DOHH2 (cell line): ENCODE measurements at regions not wholly inside any gene's neighbourhood (a gene's known extent, or its start where the extent isn't known, plus 50 kb on each side); places are given as distances from the start of the nearest gene placed in this dataset.

ENCODE experiments used
- H3F3A ChIP-seq: fragments of 200-600 bp; sonication (generic), shearing (Covaris generic); 2 replicates; pipeline ENCODE4 v1.6.0; 2016; ENCODE audit warnings: antibody characterized with exemption, mild to moderate bottlenecking; ENCODE audit not compliant: control insufficient read depth, insufficient read depth
- H3K27ac ChIP-seq: fragments of 200-600 bp; sonication (generic); 2 replicates; pipeline ENCODE4 v1.5.1; 2014; ENCODE audit warnings: low read depth, mild to moderate bottlenecking, low read length, moderate library complexity
- H3K27me3 ChIP-seq: fragments of 200-600 bp; sonication (generic); 2 replicates; pipeline ENCODE4 v1.6.1; 2014; ENCODE audit warnings: mild to moderate bottlenecking, low read length, mixed read lengths; ENCODE audit not compliant: control insufficient read depth
- H3K36me3 ChIP-seq: fragments of 200-600 bp; sonication (generic); 2 replicates; pipeline ENCODE4 v1.6.1; 2014; ENCODE audit warnings: mild to moderate bottlenecking, low read length, moderate library complexity, mixed read lengths; ENCODE audit not compliant: control insufficient read depth
- H3K4me1 ChIP-seq: fragments of 200-600 bp; sonication (generic); 2 replicates; pipeline ENCODE4 v1.6.1; 2014; ENCODE audit warnings: mild to moderate bottlenecking, low read length, mixed read lengths; ENCODE audit not compliant: control insufficient read depth
- H3K4me2 ChIP-seq: fragments of 200-600 bp; sonication (generic); 2 replicates; pipeline ENCODE4 v1.6.0; 2014; ENCODE audit warnings: mild to moderate bottlenecking, low read length, moderate library complexity
- H3K4me3 ChIP-seq: fragments of 200-600 bp; sonication (generic); 2 replicates; pipeline ENCODE4 v1.5.1; 2014; ENCODE audit warnings: mild to moderate bottlenecking, low read length, mixed read lengths
- H3K79me2 ChIP-seq: fragments of 200-600 bp; sonication (generic); 2 replicates; pipeline ENCODE4 v1.6.1; 2014; ENCODE audit warnings: mild to moderate bottlenecking, low read length, mixed read lengths; ENCODE audit not compliant: control insufficient read depth
- H3K9me2 ChIP-seq: fragments of 200-600 bp; sonication (generic); replicated peaks from 2 replicates; pipeline ENCODE4 v1.6.1; 2014; ENCODE audit warnings: mild to moderate bottlenecking, low read length, mixed read lengths; ENCODE audit not compliant: control insufficient read depth
- H3K9me3 ChIP-seq: fragments of 200-600 bp; sonication (generic); 2 replicates; pipeline ENCODE4 v1.6.1; 2014; ENCODE audit warnings: antibody characterized with exemption, low read length, mixed read lengths; ENCODE audit not compliant: control insufficient read depth, insufficient read depth
- H4K20me1 ChIP-seq: fragments of 200-600 bp; sonication (generic); 2 replicates; pipeline ENCODE4 v1.6.0; 2014; ENCODE audit warnings: low read depth, mild to moderate bottlenecking, antibody characterized with exemption, low read length, moderate library complexity; ENCODE audit not compliant: control insufficient read depth, insufficient read depth
- CTCF ChIP-seq: fragments of 200-600 bp; sonication (generic); IDR thresholded peaks from one replicate; pipeline ENCODE4 v1.5.1; 2014; ENCODE audit warnings: antibody characterized with exemption, mild to moderate bottlenecking, low read depth, low read length; ENCODE audit not compliant: poor library complexity, severe bottlenecking
- EZH2phosphoT487 ChIP-seq: fragments of 200-600 bp; sonication (generic); IDR thresholded peaks from 2 replicates; pipeline ENCODE4 v1.6.1; 2017; ENCODE audit warnings: borderline replicate concordance, mild to moderate bottlenecking, antibody characterized with exemption, low read length, moderate library complexity, mixed read lengths

GRCh38 chr2:16584084-16584483 is 81.5 kb downstream of the CYRIA start:
- no peaks in the 10 kb centered on the region for H3K9me3 ChIP-seq
- H3K9me2 ChIP-seq: no peaks in the 10 kb centered on the region
- H3K79me2 ChIP-seq: no peaks in the 10 kb centered on the region
- H3K36me3 ChIP-seq: peaks cover 6% of the 10 kb centered on the region; the same call in 1 of the 2 replicates
- TF ChIP-seq EZH2phosphoT487 (no peak), CTCF (no peak)
- no peaks in the 10 kb centered on the region for H3K27me3 ChIP-seq
- H3K27ac ChIP-seq: no peak overlapping the region
- no peaks in the 10 kb centered on the region for H3K4me1 ChIP-seq
- no peaks in the 10 kb centered on the region for H3F3A ChIP-seq
- H3K4me2 ChIP-seq: no peak overlapping the region
- H3K4me3 ChIP-seq: no peak overlapping the region
- H4K20me1 ChIP-seq: no peaks in the 10 kb centered on the region

GRCh38 chr2:16581241-16581640 is 84.4 kb downstream of the CYRIA start:
- Histone ChIP-seq H3K79me2 (no peaks in the 10 kb centered on the region), H3K4me3 (no peak overlapping the region), H3K27me3 (no peaks in the 10 kb centered on the region), H3K4me1 (no peaks in the 10 kb centered on the region), H3K9me3 (no peaks in the 10 kb centered on the region), H3F3A (no peaks in the 10 kb centered on the region), H3K27ac (no peak overlapping the region), H3K9me2 (no peaks in the 10 kb centered on the region), H4K20me1 (no peaks in the 10 kb centered on the region), H3K4me2 (no peak overlapping the region), H3K36me3 (peaks cover 6% of the 10 kb centered on the region; the same call in 1 of the 2 replicates)
- no peak for TF ChIP-seq EZH2phosphoT487
- TF ChIP-seq CTCF: no peak

- no peak for TF ChIP-seq EZH2phosphoT487
- no peak for TF ChIP-seq CTCF
Measured at GRCh38 chr2:16578081-16578480, 87.6 kb downstream of the CYRIA start.

More at GRCh38 chr2:16578081-16578480, 87.6 kb downstream of the CYRIA start:
- Histone ChIP-seq H4K20me1 (no peaks in the 10 kb centered on the region), H3K9me3 (peaks cover 7% of the 10 kb centered on the region; the same call in 1 of the 2 replicates), H3K79me2 (no peaks in the 10 kb centered on the region), H3K36me3 (peaks cover 1% of the 10 kb centered on the region; the same call in 1 of the 2 replicates), H3K9me2 (no peaks in the 10 kb centered on the region), H3K4me1 (no peaks in the 10 kb centered on the region), H3K4me3 (no peak overlapping the region), H3K27me3 (no peaks in the 10 kb centered on the region), H3K27ac (no peak overlapping the region), H3F3A (no peaks in the 10 kb centered on the region), H3K4me2 (no peak overlapping the region)
